ENCODE measurements at regions not wholly inside any gene's neighbourhood (a gene's known extent, or its start where the extent isn't known, plus 50 kb on each side); places are given as distances from the start of the nearest gene placed in this dataset.

DNA sequence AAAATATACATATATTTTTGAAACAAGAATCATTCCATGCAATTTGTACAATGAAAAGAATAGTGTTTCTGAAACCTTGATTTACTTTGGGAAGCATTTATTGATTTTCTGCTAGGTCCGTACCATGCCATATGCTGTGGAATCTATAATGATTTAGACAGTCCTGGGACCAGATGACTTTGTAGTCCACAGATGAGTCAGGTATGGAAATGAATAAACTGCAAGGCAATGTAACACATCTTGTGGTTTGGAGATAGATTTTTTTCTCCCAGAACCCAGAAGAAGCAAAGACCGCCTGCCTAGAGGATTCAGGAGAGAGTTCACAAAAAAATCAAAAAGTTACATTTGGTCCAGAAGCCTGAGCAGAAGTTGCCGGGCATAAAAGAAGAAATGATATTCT, 190.4 kb downstream of the GPR37 start:
- no CpG with 5 or more reads among the region's 3 CpGs for WGBS (ENCODE audit: insufficient coverage, insufficient read length)
- no peak overlapping the region for H3K4me3 ChIP-seq (ENCODE audit: low read length)
- H3K4me1 ChIP-seq (ENCODE audit: control insufficient read depth, insufficient read depth, low read length) = no peaks in the 10 kb centered on the region
- H3K27me3 ChIP-seq (ENCODE audit: control insufficient read depth, insufficient read depth, low read length) = no peaks in the 10 kb centered on the region
- DNase-seq (ENCODE audit: low read depth, low spot score) = no peak
- no peaks in the 10 kb centered on the region for H3K9me3 ChIP-seq (ENCODE audit: control insufficient read depth, insufficient read depth, low read length)
- no peaks in the 10 kb centered on the region for H3K36me3 ChIP-seq (ENCODE audit: control insufficient read depth, insufficient read depth, low read length)
- H3K27ac ChIP-seq (ENCODE audit: low read length) = no peak overlapping the region

- Histone ChIP-seq H3K36me3 (ENCODE audit: control insufficient read depth, insufficient read depth, low read length) (no peaks in the 10 kb centered on the region), H3K27me3 (ENCODE audit: control insufficient read depth, insufficient read depth, low read length) (no peaks in the 10 kb centered on the region), H3K4me3 (ENCODE audit: low read length) (no peak overlapping the region), H3K4me1 (ENCODE audit: control insufficient read depth, insufficient read depth, low read length) (peaks cover 1% of the 10 kb centered on the region; the same call in 1 of the 2 replicates), H3K9me3 (ENCODE audit: control insufficient read depth, insufficient read depth, low read length) (no peaks in the 10 kb centered on the region), H3K27ac (ENCODE audit: low read length) (no peak overlapping the region)
- WGBS (ENCODE audit: insufficient coverage, insufficient read length) = no CpG with 5 or more reads among the region's 2 CpGs
- no peak for DNase-seq (ENCODE audit: low read depth, low spot score)
Measured at GRCh38 chr7:124570558-124570957, 195.0 kb downstream of the GPR37 start.

DNA sequence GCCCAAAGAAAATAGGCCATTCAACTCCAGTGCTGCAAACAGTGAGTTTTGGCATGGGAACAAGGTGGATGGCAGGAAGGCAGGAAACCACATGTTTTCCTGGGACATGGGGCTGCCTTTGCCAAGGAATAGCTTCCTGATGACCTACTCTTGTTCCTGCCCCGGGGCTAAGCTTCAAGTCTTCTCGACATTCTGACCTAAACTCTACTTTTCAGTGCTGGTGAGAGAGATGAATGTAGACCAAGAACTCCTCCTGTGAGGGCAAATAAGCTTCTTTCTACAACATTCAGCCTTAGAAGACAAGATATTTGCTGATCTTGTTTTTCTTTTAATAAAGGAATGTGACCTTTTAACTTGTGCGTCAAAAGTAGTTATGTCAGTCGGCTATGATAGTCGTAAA, 199.0 kb downstream of the GPR37 start:
- Histone ChIP-seq H3K27ac (ENCODE audit: low read length) (no peak overlapping the region), H3K4me1 (ENCODE audit: control insufficient read depth, insufficient read depth, low read length) (peaks cover 1% of the 10 kb centered on the region; the same call in 1 of the 2 replicates), H3K4me3 (ENCODE audit: low read length) (no peak overlapping the region), H3K9me3 (ENCODE audit: control insufficient read depth, insufficient read depth, low read length) (no peaks in the 10 kb centered on the region), H3K27me3 (ENCODE audit: control insufficient read depth, insufficient read depth, low read length) (no peaks in the 10 kb centered on the region), H3K36me3 (ENCODE audit: control insufficient read depth, insufficient read depth, low read length) (no peaks in the 10 kb centered on the region)
- WGBS (ENCODE audit: insufficient coverage, insufficient read length) = no CpG with 5 or more reads among the region's 5 CpGs
- peak; percentile 1 for DNase-seq (ENCODE audit: low read depth, low spot score)

DNA sequence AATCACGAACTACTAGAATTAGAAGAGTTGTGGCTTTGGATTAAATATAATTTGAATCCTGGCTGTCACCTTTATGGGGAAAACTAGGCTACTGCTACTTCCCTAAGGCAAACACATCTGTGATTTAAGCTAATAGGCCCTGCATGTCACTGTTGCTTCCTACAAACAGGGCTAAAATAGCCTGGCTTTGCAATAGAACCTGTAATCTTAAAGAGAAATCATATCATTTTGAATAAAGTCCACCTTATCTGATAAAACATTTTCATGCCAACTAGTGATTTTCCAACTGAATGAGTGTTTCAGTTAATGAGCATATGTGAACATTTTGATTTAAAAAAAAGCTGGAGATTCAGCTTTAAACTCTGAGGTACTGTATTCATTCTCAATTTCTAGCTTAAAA, 208.0 kb downstream of the GPR37 start:
- no peak overlapping the region for H3K4me3 ChIP-seq (ENCODE audit: low read length)
- no CpG with 5 or more reads among the region's 1 CpG for WGBS (ENCODE audit: insufficient coverage, insufficient read length)
- H3K36me3 ChIP-seq (ENCODE audit: control insufficient read depth, insufficient read depth, low read length) = no peaks in the 10 kb centered on the region
- no peaks in the 10 kb centered on the region for H3K27me3 ChIP-seq (ENCODE audit: control insufficient read depth, insufficient read depth, low read length)
- no peaks in the 10 kb centered on the region for H3K4me1 ChIP-seq (ENCODE audit: control insufficient read depth, insufficient read depth, low read length)
- no peaks in the 10 kb centered on the region for H3K9me3 ChIP-seq (ENCODE audit: control insufficient read depth, insufficient read depth, low read length)
- no peak overlapping the region for H3K27ac ChIP-seq (ENCODE audit: low read length)
- DNase-seq (ENCODE audit: low read depth, low spot score) = no peak

DNA sequence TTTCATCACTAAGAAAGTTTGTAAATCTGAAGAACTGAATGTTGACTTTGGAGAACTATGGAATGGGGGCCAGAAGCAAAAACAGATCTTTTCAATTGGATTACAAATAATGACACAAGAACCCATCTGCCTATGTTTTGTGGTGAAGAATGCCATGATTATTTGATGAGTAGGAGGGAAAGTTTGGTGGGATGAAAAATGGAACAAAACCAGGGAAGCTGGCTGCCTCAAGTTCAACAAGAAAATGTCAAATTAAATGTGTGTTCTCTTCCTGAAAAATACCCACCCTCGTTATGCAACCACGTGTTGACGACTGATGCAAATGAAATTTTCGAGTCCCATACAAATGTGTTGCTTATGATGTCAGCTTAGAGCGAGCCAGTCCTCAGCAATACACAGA, 208.5 kb downstream of the GPR37 start:
- Histone ChIP-seq H3K4me1 (ENCODE audit: control insufficient read depth, insufficient read depth, low read length) (no peaks in the 10 kb centered on the region), H3K36me3 (ENCODE audit: control insufficient read depth, insufficient read depth, low read length) (no peaks in the 10 kb centered on the region), H3K27ac (ENCODE audit: low read length) (no peak overlapping the region), H3K9me3 (ENCODE audit: control insufficient read depth, insufficient read depth, low read length) (no peaks in the 10 kb centered on the region), H3K4me3 (ENCODE audit: low read length) (no peak overlapping the region), H3K27me3 (ENCODE audit: control insufficient read depth, insufficient read depth, low read length) (no peaks in the 10 kb centered on the region)
- no CpG with 5 or more reads among the region's 5 CpGs for WGBS (ENCODE audit: insufficient coverage, insufficient read length)
- DNase-seq (ENCODE audit: low read depth, low spot score) = no peak

GRCh38 chr7:124553502-124553901, 212.1 kb downstream of the GPR37 start:
- WGBS (ENCODE audit: insufficient coverage, insufficient read length) = no CpG with 5 or more reads among the region's 4 CpGs
- Histone ChIP-seq H3K4me3 (ENCODE audit: low read length) (no peak overlapping the region), H3K9me3 (ENCODE audit: control insufficient read depth, insufficient read depth, low read length) (no peaks in the 10 kb centered on the region), H3K36me3 (ENCODE audit: control insufficient read depth, insufficient read depth, low read length) (no peaks in the 10 kb centered on the region), H3K4me1 (ENCODE audit: control insufficient read depth, insufficient read depth, low read length) (no peaks in the 10 kb centered on the region), H3K27me3 (ENCODE audit: control insufficient read depth, insufficient read depth, low read length) (no peaks in the 10 kb centered on the region), H3K27ac (ENCODE audit: low read length) (no peak overlapping the region)
- DNase-seq (ENCODE audit: low read depth, low spot score) = no peak

DNA sequence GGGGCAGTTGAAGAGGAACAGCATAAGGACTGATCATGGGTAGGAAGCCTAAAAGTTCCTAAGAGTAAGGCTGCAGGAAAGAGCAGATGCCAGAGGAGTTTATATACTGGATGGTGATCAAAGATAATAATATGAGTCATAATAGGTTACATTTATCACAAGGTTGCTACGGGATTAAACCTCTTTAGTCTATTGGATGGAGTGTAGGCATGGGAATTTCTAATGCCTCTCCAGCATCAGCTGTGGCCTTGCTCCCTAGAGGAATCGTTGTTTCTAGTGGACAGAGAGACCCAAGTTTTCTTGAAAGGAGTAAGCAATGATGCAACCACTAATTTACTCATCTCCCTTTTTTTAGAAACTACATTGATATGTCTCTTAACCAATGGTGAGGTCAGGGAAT, 213.4 kb downstream of the GPR37 start:
- no CpG with 5 or more reads among the region's 2 CpGs for WGBS (ENCODE audit: insufficient coverage, insufficient read length)
- DNase-seq (ENCODE audit: low read depth, low spot score) = no peak
- H3K27ac ChIP-seq (ENCODE audit: low read length) = no peak overlapping the region
- H3K4me1 ChIP-seq (ENCODE audit: control insufficient read depth, insufficient read depth, low read length) = no peaks in the 10 kb centered on the region
- no peaks in the 10 kb centered on the region for H3K9me3 ChIP-seq (ENCODE audit: control insufficient read depth, insufficient read depth, low read length)
- H3K27me3 ChIP-seq (ENCODE audit: control insufficient read depth, insufficient read depth, low read length) = no peaks in the 10 kb centered on the region
- H3K4me3 ChIP-seq (ENCODE audit: low read length) = no peak overlapping the region
- H3K36me3 ChIP-seq (ENCODE audit: control insufficient read depth, insufficient read depth, low read length) = no peaks in the 10 kb centered on the region

GRCh38 chr7:124550036-124550435, 215.6 kb downstream of the GPR37 start:
- WGBS (ENCODE audit: insufficient coverage, insufficient read length) = no CpG with 5 or more reads among the region's 1 CpG
- Histone ChIP-seq H3K27ac (ENCODE audit: low read length) (no peak overlapping the region), H3K4me1 (ENCODE audit: control insufficient read depth, insufficient read depth, low read length) (no peaks in the 10 kb centered on the region), H3K36me3 (ENCODE audit: control insufficient read depth, insufficient read depth, low read length) (no peaks in the 10 kb centered on the region), H3K4me3 (ENCODE audit: low read length) (no peak overlapping the region), H3K9me3 (ENCODE audit: control insufficient read depth, insufficient read depth, low read length) (no peaks in the 10 kb centered on the region), H3K27me3 (ENCODE audit: control insufficient read depth, insufficient read depth, low read length) (no peaks in the 10 kb centered on the region)
- no peak for DNase-seq (ENCODE audit: low read depth, low spot score)

DNA sequence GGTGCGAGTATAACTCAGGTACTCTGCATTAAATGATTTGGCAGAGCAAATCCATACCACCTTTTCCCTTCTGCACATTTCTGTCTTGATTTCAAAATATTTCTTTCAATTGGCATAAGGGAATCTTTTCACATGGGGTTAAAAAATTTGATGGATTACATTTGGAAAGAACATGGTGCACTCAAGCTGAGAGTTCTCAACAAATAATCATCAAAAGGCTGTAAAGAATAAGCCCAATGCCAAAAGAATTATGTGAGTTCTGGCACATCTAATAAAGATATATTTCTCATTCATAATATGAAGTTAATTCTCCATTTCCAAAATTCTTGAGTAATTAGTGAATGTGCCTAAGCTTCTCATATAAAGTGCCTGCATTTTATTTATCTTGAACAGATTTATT, 223.1 kb downstream of the GPR37 start:
- no peak for DNase-seq (ENCODE audit: low read depth, low spot score)
- H3K27ac ChIP-seq (ENCODE audit: low read length) = no peak overlapping the region
- no CpG with 5 or more reads among the region's 1 CpG for WGBS (ENCODE audit: insufficient coverage, insufficient read length)
- H3K9me3 ChIP-seq (ENCODE audit: control insufficient read depth, insufficient read depth, low read length) = no peaks in the 10 kb centered on the region
- H3K27me3 ChIP-seq (ENCODE audit: control insufficient read depth, insufficient read depth, low read length) = no peaks in the 10 kb centered on the region
- no peaks in the 10 kb centered on the region for H3K36me3 ChIP-seq (ENCODE audit: control insufficient read depth, insufficient read depth, low read length)
- H3K4me3 ChIP-seq (ENCODE audit: low read length) = no peak overlapping the region
- no peaks in the 10 kb centered on the region for H3K4me1 ChIP-seq (ENCODE audit: control insufficient read depth, insufficient read depth, low read length)

GRCh38 chr7:124536156-124536762, 229.3 kb downstream of the GPR37 start:
- no peak for DNase-seq (ENCODE audit: low read depth, low spot score)

GRCh38 chr7:124532166-124532565, 233.4 kb downstream of the GPR37 start:
- H3K4me3 ChIP-seq (ENCODE audit: low read length) = no peak overlapping the region
- no peak for DNase-seq (ENCODE audit: low read depth, low spot score)

More at GRCh38 chr7:124536156-124536762, 229.3 kb downstream of the GPR37 start:
- Histone ChIP-seq H3K9me3 (ENCODE audit: control insufficient read depth, insufficient read depth, low read length) (no peaks in the 10 kb centered on the region), H3K27me3 (ENCODE audit: control insufficient read depth, insufficient read depth, low read length) (no peaks in the 10 kb centered on the region), H3K36me3 (ENCODE audit: control insufficient read depth, insufficient read depth, low read length) (no peaks in the 10 kb centered on the region), H3K4me3 (ENCODE audit: low read length) (no peak overlapping the region), H3K4me1 (ENCODE audit: control insufficient read depth, insufficient read depth, low read length) (no peaks in the 10 kb centered on the region), H3K27ac (ENCODE audit: low read length) (no peak overlapping the region)
- WGBS (ENCODE audit: insufficient coverage, insufficient read length) = no CpG with 5 or more reads among the region's 3 CpGs

More at GRCh38 chr7:124532166-124532565, 233.4 kb downstream of the GPR37 start:
- no peaks in the 10 kb centered on the region for H3K36me3 ChIP-seq (ENCODE audit: control insufficient read depth, insufficient read depth, low read length)
- H3K27me3 ChIP-seq (ENCODE audit: control insufficient read depth, insufficient read depth, low read length) = no peaks in the 10 kb centered on the region
- H3K9me3 ChIP-seq (ENCODE audit: control insufficient read depth, insufficient read depth, low read length) = no peaks in the 10 kb centered on the region
- H3K4me1 ChIP-seq (ENCODE audit: control insufficient read depth, insufficient read depth, low read length) = no peaks in the 10 kb centered on the region
- H3K27ac ChIP-seq (ENCODE audit: low read length) = no peak overlapping the region
